WTC11 (cell line): ENCODE measurements at regions not wholly inside any gene's neighbourhood (a gene's known extent, or its start where the extent isn't known, plus 50 kb on each side); places are given as distances from the start of the nearest gene placed in this dataset.

ENCODE experiments used
- ATAC-seq: fragments of 200-7000 bp; cut with Tn5 transposase; 2 replicates; pipeline ENCODE4 v1.10.0; 2021; ENCODE audit warnings: mild to moderate bottlenecking, moderate library complexity
- CTCF ChIA-PET: fragments of 300-600 bp; sonication (Branson Sonifier 250); formaldehyde crosslinking; loops from one replicate; lab custom pipeline; 2021; ENCODE audit warnings: antibody characterized with exemption; lab: Charles Lee
- POLR2A ChIA-PET: fragments of 350-600 bp; sonication (Branson Sonifier 250); formaldehyde crosslinking; loops from one replicate; lab custom pipeline; 2021; ENCODE audit warnings: antibody characterized with exemption; lab: Charles Lee
- DNase-seq: peaks from one replicate; pipeline ENCODE4 v3.0.0; 2021; ENCODE audit warnings: low spot score
- H3K27ac Mint-ChIP-seq: 2 replicates; pipeline ENCODE4 v1.8.0; 2021; ENCODE audit warnings: mixed read lengths
- H3K27me3 Mint-ChIP-seq: 2 replicates; pipeline ENCODE4 v1.8.0; 2021; ENCODE audit warnings: low read depth, mild to moderate bottlenecking, moderate library complexity, mixed read lengths
- H3K36me3 Mint-ChIP-seq: 2 replicates; pipeline ENCODE4 v1.8.0; 2021; ENCODE audit warnings: mixed read lengths
- H3K4me1 Mint-ChIP-seq: 2 replicates; pipeline ENCODE4 v1.8.0; 2022; ENCODE audit warnings: mixed read lengths
- H3K4me3 Mint-ChIP-seq: 2 replicates; pipeline ENCODE4 v1.8.0; 2021; ENCODE audit warnings: mild to moderate bottlenecking, moderate library complexity, mixed read lengths
- H3K9me3 Mint-ChIP-seq: 2 replicates; pipeline ENCODE4 v1.8.0; 2021; ENCODE audit warnings: mixed read lengths
- FOXJ3 ChIP-seq: sonication (generic); formaldehyde crosslinking; IDR thresholded peaks from 2 replicates; pipeline ENCODE4 v1.9.0; 2021; ENCODE audit warnings: missing genetic modification reagents, mild to moderate bottlenecking, borderline replicate concordance
- GRHL2 ChIP-seq: fragments of 250-450 bp; sonication (Bioruptor Pico); IDR thresholded peaks from 2 replicates; pipeline ENCODE4 v1.8.0; 2022; ENCODE audit warnings: mild to moderate bottlenecking, moderate library complexity; ENCODE audit not compliant: insufficient replicate concordance, severe bottlenecking
- NFYB ChIP-seq: sonication (generic); formaldehyde crosslinking; conservative IDR thresholded peaks from 2 replicates; pipeline ENCODE4 v1.8.0; 2022; ENCODE audit warnings: low read depth, missing genetic modification reagents
- OVOL2 ChIP-seq: fragments of 250-450 bp; sonication (Bioruptor Pico); IDR thresholded peaks from 2 replicates; pipeline ENCODE4 v1.9.0; 2021; ENCODE audit warnings: mild to moderate bottlenecking, borderline replicate concordance
- SMAD4 ChIP-seq: sonication (generic); formaldehyde crosslinking; IDR thresholded peaks from 2 replicates; pipeline ENCODE4 v1.8.0; 2022; ENCODE audit warnings: mild to moderate bottlenecking, missing genetic modification reagents
- SOX15 ChIP-seq: fragments of 250-450 bp; sonication (Bioruptor Pico); IDR thresholded peaks from 2 replicates; pipeline ENCODE4 v1.9.0; 2021; ENCODE audit warnings: mild to moderate bottlenecking
- ZNF263 ChIP-seq: sonication (generic); formaldehyde crosslinking; IDR thresholded peaks from 2 replicates; pipeline ENCODE4 v1.8.1; 2022; ENCODE audit warnings: low read depth, mild to moderate bottlenecking, moderate library complexity, missing genetic modification reagents
- TF ChIP-seq, protein P1 (sequence below): sonication (generic); formaldehyde crosslinking; IDR thresholded peaks from 2 replicates; pipeline ENCODE4 v1.8.1; 2023; ENCODE audit warnings: mild to moderate bottlenecking, missing genetic modification reagents, moderate library complexity
- TF ChIP-seq, protein P2 (sequence below): sonication (generic); formaldehyde crosslinking; conservative IDR thresholded peaks from 2 replicates; pipeline ENCODE4 v1.8.1; 2023; ENCODE audit warnings: mild to moderate bottlenecking, low read depth, missing genetic modification reagents, moderate library complexity
- TF ChIP-seq, protein P3 (sequence below): sonication (generic); formaldehyde crosslinking; IDR thresholded peaks from 2 replicates; pipeline ENCODE4 v1.8.1; 2022; ENCODE audit warnings: missing genetic modification reagents, borderline replicate concordance
- TF ChIP-seq, protein P4 (sequence below): sonication (generic); formaldehyde crosslinking; IDR thresholded peaks from 2 replicates; pipeline ENCODE4 v1.8.1; 2023; ENCODE audit warnings: mild to moderate bottlenecking, missing genetic modification reagents
- TF ChIP-seq, protein P5 (sequence below): sonication (generic); formaldehyde crosslinking; IDR thresholded peaks from 2 replicates; pipeline ENCODE4 v1.8.0; 2022; ENCODE audit warnings: mild to moderate bottlenecking, missing genetic modification reagents
- TF ChIP-seq, protein P6 (sequence below): fragments of 250-450 bp; sonication (Bioruptor Pico); conservative IDR thresholded peaks from 2 replicates; pipeline ENCODE4 v1.9.0; 2021; ENCODE audit warnings: mild to moderate bottlenecking
- TF ChIP-seq, protein P7 (sequence below): sonication (generic); formaldehyde crosslinking; IDR thresholded peaks from 2 replicates; pipeline ENCODE4 v1.8.1; 2023; ENCODE audit warnings: mild to moderate bottlenecking, missing genetic modification reagents, moderate library complexity
- TF ChIP-seq, protein P8 (sequence below): sonication (generic); formaldehyde crosslinking; IDR thresholded peaks from 2 replicates; pipeline ENCODE4 v1.8.0; 2023; ENCODE audit warnings: missing genetic modification reagents, mild to moderate bottlenecking, borderline replicate concordance
- TF ChIP-seq, protein P9 (sequence below): sonication (generic); formaldehyde crosslinking; IDR thresholded peaks from 2 replicates; pipeline ENCODE4 v1.8.0; 2023; ENCODE audit warnings: missing genetic modification reagents
- TF ChIP-seq, protein P10 (sequence below): fragments of 250-450 bp; sonication (Bioruptor Pico); IDR thresholded peaks from 2 replicates; pipeline ENCODE4 v1.9.0; 2021; ENCODE audit warnings: mild to moderate bottlenecking

DNA sequence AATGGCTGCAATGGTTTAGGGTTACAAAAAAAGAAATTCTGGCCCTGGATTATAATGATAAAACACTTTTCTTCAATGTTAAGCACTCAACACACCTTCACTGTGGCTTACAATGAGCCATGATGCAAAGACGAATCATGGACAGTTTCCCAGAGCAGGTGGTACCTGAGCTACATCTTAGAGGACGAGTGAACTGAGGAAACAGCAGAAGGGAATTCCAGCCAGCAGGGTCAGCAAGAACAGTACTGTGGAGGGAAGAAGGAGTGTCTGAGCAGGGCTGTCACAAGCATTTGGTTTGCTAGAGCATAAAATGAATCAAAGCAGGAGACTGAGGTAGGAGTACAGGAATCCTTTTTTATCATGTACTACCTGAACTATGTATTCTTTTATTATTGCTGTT lies 332.8 kb upstream of the C11orf87 start (continued):
- TF ChIP-seq, protein P1, sequence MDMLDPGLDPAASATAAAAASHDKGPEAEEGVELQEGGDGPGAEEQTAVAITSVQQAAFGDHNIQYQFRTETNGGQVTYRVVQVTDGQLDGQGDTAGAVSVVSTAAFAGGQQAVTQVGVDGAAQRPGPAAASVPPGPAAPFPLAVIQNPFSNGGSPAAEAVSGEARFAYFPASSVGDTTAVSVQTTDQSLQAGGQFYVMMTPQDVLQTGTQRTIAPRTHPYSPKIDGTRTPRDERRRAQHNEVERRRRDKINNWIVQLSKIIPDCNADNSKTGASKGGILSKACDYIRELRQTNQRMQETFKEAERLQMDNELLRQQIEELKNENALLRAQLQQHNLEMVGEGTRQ, result no peak
- TF ChIP-seq, protein P2, sequence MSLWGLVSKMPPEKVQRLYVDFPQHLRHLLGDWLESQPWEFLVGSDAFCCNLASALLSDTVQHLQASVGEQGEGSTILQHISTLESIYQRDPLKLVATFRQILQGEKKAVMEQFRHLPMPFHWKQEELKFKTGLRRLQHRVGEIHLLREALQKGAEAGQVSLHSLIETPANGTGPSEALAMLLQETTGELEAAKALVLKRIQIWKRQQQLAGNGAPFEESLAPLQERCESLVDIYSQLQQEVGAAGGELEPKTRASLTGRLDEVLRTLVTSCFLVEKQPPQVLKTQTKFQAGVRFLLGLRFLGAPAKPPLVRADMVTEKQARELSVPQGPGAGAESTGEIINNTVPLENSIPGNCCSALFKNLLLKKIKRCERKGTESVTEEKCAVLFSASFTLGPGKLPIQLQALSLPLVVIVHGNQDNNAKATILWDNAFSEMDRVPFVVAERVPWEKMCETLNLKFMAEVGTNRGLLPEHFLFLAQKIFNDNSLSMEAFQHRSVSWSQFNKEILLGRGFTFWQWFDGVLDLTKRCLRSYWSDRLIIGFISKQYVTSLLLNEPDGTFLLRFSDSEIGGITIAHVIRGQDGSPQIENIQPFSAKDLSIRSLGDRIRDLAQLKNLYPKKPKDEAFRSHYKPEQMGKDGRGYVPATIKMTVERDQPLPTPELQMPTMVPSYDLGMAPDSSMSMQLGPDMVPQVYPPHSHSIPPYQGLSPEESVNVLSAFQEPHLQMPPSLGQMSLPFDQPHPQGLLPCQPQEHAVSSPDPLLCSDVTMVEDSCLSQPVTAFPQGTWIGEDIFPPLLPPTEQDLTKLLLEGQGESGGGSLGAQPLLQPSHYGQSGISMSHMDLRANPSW, result no peak
- TF ChIP-seq, all 79 proteins: peak for 0

DNA sequence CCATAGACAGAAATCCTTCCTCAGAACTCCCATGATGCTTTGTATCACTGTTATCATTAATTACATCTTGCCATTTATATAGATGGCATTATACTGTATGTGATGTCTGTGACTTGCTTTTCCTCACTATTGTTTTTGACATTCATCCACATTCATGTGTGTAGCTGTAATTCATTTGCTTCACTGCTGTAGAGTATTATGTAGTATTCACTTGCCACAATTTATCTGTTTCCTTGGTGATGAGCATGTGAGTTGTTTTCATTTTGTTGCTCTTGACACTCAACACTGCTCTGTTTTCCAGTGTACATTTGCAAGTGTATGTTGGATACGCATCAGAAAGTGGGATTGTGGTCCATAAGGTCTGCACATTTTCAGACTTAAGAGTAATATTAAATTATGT lies 328.6 kb upstream of the C11orf87 start:
- TF ChIP-seq ZNF263 (CRISPR knock-in tag), result no peak
- TF ChIP-seq, protein P3, sequence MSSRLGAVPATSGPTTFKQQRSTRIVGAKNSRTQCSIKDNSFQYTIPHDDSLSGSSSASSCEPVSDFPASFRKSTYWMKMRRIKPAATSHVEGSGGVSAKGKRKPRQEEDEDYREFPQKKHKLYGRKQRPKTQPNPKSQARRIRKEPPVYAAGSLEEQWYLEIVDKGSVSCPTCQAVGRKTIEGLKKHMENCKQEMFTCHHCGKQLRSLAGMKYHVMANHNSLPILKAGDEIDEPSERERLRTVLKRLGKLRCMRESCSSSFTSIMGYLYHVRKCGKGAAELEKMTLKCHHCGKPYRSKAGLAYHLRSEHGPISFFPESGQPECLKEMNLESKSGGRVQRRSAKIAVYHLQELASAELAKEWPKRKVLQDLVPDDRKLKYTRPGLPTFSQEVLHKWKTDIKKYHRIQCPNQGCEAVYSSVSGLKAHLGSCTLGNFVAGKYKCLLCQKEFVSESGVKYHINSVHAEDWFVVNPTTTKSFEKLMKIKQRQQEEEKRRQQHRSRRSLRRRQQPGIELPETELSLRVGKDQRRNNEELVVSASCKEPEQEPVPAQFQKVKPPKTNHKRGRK, result no peak
- no peak for TF ChIP-seq FOXJ3 (CRISPR knock-in tag)
- TF ChIP-seq, protein P4, sequence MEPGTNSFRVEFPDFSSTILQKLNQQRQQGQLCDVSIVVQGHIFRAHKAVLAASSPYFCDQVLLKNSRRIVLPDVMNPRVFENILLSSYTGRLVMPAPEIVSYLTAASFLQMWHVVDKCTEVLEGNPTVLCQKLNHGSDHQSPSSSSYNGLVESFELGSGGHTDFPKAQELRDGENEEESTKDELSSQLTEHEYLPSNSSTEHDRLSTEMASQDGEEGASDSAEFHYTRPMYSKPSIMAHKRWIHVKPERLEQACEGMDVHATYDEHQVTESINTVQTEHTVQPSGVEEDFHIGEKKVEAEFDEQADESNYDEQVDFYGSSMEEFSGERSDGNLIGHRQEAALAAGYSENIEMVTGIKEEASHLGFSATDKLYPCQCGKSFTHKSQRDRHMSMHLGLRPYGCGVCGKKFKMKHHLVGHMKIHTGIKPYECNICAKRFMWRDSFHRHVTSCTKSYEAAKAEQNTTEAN, result no peak
- no peak for TF ChIP-seq NFYB (CRISPR knock-in tag)
- TF ChIP-seq, protein P5, sequence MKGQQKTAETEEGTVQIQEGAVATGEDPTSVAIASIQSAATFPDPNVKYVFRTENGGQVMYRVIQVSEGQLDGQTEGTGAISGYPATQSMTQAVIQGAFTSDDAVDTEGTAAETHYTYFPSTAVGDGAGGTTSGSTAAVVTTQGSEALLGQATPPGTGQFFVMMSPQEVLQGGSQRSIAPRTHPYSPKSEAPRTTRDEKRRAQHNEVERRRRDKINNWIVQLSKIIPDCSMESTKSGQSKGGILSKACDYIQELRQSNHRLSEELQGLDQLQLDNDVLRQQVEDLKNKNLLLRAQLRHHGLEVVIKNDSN (CRISPR knock-in tag), result no peak
- TF ChIP-seq, protein P6, sequence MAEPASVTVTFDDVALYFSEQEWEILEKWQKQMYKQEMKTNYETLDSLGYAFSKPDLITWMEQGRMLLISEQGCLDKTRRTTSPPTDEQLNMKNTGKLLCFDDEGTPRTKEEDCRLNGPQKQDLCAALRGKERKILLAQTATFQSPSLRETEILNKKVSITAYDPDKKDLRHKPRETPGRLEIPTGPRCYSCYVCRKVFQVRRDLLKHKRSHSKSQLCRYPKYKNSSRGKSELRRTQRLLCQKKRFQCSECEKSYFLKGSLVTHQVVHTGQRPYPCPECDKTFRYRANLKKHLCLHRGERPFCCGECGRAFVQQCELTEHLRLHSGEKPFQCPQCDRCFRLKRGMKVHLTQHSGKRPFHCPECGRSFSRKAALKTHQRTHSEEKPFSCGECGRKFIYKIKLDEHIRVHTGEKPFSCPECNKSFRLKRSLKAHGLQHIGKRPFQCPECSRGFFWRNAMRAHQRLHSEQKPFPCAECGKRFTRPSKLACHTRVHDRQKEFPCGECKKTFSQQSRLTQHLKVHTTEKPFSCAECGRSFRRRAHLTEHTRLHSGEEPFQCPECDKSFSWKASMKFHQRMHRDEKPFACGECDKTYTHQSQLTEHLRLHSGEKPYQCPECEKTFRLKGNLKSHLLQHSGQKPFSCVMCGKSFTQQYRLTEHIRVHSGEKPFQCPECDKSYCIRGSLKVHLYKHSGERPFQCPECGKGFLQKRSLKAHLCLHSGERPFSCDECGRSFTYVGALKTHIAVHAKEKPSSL (CRISPR knock-in tag), result no peak
- no peak for TF ChIP-seq OVOL2 (CRISPR knock-in tag)
- no peak for TF ChIP-seq SOX15 (CRISPR knock-in tag)
- TF ChIP-seq GRHL2 (CRISPR knock-in tag), result no peak
- Mint-ChIP-seq H3K36me3 (no peaks in the 10 kb centered on the region), H3K27me3 (no peaks in the 10 kb centered on the region), H3K9me3 (no peaks in the 10 kb centered on the region), H3K27ac (no peak overlapping the region), H3K4me1 (0 out of 2 replicates have a peak, but pooled peaks cover 7% of the 10 kb centered on the region), H3K4me3 (no peak overlapping the region)
- CTCF ChIA-PET, result no interaction called here
- POLR2A ChIA-PET, result no interaction called here
- DNase-seq (no peak), ATAC-seq (no peak)

DNA sequence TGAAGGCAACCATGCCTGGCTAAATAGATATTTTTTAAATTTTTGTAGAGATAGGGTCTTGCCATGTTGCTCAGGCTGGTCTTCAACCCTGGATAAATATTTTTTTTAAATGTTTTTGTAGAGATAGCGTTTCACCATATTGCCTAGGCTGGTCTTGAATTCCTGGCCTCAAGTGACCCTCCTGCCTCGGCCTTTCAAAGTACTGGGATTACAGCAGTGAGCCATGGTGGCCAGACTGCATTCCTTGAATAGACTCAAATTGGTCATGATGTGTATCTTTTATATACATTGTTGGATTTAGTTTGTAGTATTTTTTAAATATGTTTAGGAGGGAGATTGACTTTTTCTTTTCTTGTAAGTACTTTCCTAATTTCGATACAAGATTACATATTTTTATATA lies 325.7 kb upstream of the C11orf87 start:
- H3K9me3 Mint-ChIP-seq, result peaks cover 5% of the 10 kb centered on the region
- H3K4me3 Mint-ChIP-seq, result no peak overlapping the region
- TF ChIP-seq, protein P7, sequence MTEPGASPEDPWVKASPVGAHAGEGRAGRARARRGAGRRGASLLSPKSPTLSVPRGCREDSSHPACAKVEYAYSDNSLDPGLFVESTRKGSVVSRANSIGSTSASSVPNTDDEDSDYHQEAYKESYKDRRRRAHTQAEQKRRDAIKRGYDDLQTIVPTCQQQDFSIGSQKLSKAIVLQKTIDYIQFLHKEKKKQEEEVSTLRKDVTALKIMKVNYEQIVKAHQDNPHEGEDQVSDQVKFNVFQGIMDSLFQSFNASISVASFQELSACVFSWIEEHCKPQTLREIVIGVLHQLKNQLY, result no peak
- TF ChIP-seq, protein P8, sequence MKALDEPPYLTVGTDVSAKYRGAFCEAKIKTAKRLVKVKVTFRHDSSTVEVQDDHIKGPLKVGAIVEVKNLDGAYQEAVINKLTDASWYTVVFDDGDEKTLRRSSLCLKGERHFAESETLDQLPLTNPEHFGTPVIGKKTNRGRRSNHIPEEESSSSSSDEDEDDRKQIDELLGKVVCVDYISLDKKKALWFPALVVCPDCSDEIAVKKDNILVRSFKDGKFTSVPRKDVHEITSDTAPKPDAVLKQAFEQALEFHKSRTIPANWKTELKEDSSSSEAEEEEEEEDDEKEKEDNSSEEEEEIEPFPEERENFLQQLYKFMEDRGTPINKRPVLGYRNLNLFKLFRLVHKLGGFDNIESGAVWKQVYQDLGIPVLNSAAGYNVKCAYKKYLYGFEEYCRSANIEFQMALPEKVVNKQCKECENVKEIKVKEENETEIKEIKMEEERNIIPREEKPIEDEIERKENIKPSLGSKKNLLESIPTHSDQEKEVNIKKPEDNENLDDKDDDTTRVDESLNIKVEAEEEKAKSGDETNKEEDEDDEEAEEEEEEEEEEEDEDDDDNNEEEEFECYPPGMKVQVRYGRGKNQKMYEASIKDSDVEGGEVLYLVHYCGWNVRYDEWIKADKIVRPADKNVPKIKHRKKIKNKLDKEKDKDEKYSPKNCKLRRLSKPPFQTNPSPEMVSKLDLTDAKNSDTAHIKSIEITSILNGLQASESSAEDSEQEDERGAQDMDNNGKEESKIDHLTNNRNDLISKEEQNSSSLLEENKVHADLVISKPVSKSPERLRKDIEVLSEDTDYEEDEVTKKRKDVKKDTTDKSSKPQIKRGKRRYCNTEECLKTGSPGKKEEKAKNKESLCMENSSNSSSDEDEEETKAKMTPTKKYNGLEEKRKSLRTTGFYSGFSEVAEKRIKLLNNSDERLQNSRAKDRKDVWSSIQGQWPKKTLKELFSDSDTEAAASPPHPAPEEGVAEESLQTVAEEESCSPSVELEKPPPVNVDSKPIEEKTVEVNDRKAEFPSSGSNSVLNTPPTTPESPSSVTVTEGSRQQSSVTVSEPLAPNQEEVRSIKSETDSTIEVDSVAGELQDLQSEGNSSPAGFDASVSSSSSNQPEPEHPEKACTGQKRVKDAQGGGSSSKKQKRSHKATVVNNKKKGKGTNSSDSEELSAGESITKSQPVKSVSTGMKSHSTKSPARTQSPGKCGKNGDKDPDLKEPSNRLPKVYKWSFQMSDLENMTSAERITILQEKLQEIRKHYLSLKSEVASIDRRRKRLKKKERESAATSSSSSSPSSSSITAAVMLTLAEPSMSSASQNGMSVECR, result no peak
- TF ChIP-seq SMAD4, result no peak
- TF ChIP-seq, protein P9, sequence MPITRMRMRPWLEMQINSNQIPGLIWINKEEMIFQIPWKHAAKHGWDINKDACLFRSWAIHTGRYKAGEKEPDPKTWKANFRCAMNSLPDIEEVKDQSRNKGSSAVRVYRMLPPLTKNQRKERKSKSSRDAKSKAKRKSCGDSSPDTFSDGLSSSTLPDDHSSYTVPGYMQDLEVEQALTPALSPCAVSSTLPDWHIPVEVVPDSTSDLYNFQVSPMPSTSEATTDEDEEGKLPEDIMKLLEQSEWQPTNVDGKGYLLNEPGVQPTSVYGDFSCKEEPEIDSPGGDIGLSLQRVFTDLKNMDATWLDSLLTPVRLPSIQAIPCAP (CRISPR knock-in tag), result no peak
- TF ChIP-seq, protein P10, sequence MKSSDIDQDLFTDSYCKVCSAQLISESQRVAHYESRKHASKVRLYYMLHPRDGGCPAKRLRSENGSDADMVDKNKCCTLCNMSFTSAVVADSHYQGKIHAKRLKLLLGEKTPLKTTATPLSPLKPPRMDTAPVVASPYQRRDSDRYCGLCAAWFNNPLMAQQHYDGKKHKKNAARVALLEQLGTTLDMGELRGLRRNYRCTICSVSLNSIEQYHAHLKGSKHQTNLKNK, result no peak

More for the DNA sequence above, 325.7 kb upstream of the C11orf87 start:
- ChIA-PET CTCF (no interaction called here), POLR2A (no interaction called here)
- H3K4me1 Mint-ChIP-seq, result no peaks in the 10 kb centered on the region
- ATAC-seq, result no peak
- H3K36me3 Mint-ChIP-seq, result 0 out of 2 replicates have a peak, but pooled peaks cover under 1% of the 10 kb centered on the region
- DNase-seq, result no peak
- no peak overlapping the region for H3K27ac Mint-ChIP-seq
- no peaks in the 10 kb centered on the region for H3K27me3 Mint-ChIP-seq
